Glomerular visceral epithelial cell (primary cell): ENCODE measurements at regions not wholly inside any gene's neighbourhood (a gene's known extent, or its start where the extent isn't known, plus 50 kb on each side); places are given as distances from the start of the nearest gene placed in this dataset.
"Not testable (repeated sequence)": the region's sequence is repeated elsewhere in the genome, so short reads cannot be mapped to it uniquely, and the experiment has no call there.

Experiments used
- DNase-seq: peaks from one replicate; pipeline ENCODE4 v3.0.0-alpha.2; 2016; ENCODE audit errors: extremely low spot score

DNA sequence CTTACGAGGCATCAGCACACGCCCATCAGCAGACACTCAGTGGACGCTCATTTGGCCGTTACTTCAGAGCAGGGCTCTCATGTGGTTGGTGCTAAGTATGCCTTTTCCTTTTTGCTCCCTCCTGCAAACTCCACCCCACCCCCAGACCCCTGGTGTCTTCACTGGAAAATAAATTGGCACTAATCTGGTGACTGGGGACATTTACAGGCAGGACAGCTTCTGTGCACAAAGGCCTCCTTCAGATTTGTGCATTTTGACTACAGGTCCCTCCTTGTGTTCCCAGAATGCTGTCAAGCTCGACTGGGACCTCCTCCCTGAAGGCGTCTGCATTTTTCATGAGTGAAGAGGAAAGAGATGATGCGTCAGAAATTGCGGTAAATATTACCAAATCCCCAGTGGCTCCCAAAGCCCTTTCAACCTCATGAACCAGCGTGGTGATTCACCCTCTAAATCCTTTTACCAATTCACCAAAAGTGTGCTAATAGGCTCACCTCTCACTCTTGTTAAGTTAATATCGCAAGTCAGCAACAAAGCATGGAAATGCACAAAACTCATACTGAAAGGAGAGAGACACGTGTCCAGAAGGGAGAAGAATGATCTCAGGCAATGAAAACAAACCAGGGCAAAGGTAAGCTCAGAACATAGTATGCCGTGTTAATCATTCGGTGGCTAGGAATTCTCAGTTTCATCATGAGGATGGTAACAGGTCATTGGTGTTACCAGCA lies 119.0 kb downstream of the NKX6-1 start:
- DNase-seq, result peak; percentile 90

GRCh38 chr4:84378983-84379382 lies 120.1 kb downstream of the NKX6-1 start:
- no peak for DNase-seq

- DNase-seq, result no peak
Measured at GRCh38 chr4:84378356-84378755, 120.7 kb downstream of the NKX6-1 start.

DNA sequence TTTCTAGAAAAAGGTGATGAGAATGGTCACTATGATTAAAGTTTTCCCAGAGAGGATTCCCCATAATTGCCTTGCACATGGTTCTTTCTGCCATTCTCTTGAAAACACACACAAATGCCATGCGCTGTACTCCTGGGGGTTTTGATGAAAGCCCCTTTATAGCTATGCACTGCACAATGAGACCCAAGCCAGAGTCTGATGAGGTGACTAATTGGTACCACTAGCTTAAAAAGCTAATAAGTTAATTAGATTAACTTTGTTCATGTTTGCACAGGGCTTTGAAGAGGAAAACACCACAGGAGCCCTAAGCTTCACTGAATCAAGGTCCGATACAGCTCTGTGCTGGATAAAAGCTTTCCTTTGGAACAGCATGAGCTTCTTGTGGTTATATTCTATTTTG lies 132.2 kb downstream of the NKX6-1 start:
- DNase-seq, result no peak

GRCh38 chr4:84366161-84366560 lies 132.9 kb downstream of the NKX6-1 start:
- peak; percentile 73 for DNase-seq

DNA sequence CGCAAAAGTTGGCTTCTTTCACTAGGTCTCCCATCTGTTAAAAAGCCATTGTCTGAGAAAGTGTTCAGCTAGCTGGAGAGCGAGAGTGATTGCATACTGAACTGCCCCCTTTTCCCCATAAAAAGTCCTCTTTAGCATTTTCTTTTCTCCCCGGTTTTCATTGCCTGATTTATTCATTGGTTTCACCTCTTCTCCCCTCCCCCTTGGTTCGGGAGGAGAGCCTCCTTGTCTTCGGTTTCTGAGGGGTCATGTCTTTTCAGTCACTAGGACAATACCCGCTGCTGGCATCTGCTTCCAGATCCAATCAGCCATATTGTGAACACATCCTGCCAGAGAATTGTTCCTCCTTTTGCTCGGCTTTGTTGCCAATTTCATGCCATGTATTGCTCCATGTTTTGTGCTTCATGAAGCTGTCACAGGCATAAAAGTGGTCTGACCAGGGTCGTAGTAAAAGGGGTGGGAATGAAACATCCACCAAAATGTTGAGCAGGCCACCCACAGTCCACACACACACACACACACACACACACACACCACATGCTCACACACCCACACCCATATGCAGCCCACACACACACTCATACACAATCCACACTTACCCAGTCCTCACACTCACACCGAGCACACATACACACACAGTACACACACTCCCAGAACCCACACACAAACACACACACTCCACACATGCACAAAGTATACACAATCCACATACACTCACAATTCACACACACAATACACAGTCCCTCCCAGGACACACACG lies 136.0 kb downstream of the NKX6-1 start:
- DNase-seq, result no peak

- no peak for DNase-seq
Measured at GRCh38 chr4:84342161-84342560, 156.9 kb downstream of the NKX6-1 start.

GRCh38 chr4:84341559-84341958 lies 157.5 kb downstream of the NKX6-1 start:
- DNase-seq, result no peak

- no peak for DNase-seq
Measured at GRCh38 chr4:84338367-84338766, 160.7 kb downstream of the NKX6-1 start.

DNA sequence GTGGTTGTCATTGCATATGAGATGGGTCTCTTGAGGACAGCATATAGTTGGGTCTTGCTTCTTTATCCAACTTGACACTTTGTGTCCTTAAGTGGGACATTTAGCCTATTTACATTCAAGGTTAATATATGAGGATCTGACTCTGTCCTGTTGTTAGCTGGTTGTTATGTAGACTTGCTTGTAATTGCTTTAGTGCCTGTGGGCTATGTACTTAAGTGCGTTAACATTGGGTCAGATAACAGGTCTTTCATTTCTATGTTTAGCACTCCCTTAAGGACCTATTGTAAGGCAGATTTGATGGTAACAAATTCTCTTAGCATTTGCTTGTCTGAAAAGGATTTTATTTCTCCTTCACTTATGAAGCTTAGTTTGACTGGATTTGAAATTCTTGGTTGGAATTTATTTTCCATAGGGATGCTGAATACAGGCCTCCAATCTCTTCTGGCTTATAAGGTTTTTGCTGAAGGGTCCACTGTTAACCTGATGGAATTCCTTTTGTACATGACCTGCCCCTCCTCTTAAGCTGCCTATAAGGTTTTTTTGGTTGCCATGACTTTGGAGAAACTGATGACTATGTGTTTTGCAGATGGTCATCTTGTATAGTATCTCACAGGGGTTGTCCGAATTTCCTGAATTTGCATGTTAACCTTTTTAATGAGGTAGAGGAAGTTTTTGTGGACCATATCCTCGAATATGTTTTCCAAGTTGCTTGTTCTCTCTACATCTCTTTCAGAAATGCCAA lies 162.0 kb downstream of the NKX6-1 start:
- DNase-seq, result no peak

DNA sequence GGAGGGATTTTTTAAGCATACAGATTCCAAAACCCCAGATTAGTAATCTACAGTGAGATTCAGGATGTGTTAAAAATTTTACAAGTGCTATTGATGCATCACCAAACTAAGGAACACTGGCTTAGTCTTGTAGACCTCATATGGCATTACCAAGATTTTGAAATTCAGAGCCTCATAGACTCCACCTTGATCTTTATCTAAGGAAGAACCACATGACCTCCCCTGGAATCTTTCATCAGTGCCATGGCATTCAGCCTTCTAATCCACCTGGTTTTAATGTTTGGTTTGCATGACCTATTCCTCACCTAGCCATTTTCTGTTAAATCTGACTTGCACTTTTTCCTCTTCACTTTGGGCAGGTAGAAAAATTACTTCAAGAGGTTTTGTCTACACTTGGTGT lies 171.6 kb downstream of the NKX6-1 start:
- no peak for DNase-seq

GRCh38 chr4:84325625-84326024 lies 173.5 kb downstream of the NKX6-1 start:
- no peak for DNase-seq

- no peak for DNase-seq
Measured at GRCh38 chr4:84324303-84325245, 174.5 kb downstream of the NKX6-1 start.

GRCh38 chr4:84319124-84319523 lies 180.0 kb downstream of the NKX6-1 start:
- peak; percentile 11 for DNase-seq

DNA sequence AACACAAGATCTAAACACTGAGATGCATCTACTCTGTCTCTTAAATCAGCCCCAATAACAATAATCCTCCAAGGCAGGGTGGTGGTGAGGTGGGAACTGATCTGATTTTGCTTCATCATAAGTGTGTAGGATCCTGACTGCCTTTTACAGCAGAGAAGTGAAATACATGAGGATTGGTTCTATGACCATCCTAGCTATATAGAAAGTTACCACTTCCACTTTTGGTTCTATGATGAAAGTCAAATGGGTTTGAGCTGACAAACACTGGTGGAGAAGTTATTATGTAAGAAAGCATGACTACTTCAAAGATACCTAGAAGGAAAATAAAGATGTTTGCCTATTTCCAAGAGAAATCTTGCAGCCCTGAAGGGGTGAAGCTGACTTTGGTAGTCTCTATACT lies 181.6 kb downstream of the NKX6-1 start:
- DNase-seq, result no peak

GRCh38 chr4:84312426-84313012 lies 186.6 kb downstream of the NKX6-1 start:
- DNase-seq, result no peak

GRCh38 chr4:84309191-84309590 lies 189.9 kb downstream of the NKX6-1 start:
- no peak for DNase-seq

DNA sequence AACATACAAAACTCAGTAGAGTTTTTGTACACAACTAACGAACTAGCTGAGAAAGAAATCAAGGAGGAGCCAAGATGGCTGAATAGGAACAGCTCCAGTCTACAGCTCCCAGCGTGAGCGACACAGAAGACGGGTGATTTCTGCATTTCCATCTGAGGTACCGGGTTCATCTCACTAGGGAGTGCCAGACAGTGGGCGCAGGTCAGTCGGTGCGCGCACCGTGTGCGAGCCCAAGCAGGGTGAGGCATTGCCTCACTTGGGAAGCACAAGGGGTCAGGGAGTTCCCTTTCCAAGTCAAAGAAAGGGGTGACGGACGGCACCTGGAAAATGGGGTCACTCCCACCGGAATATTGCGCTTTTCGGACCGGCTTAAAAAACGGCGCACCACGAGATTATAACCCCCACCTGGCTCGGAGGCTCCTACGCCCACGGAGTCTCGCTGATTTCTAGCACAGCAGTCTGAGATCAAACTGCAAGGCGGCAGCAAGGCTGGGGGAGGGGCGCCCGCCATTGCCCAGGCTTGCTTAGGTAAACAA lies 200.3 kb downstream of the NKX6-1 start:
- not testable (repeated sequence) for DNase-seq

- DNase-seq, result no peak
Measured at GRCh38 chr4:84298023-84298718, 200.9 kb downstream of the NKX6-1 start.

GRCh38 chr4:84291969-84292368 lies 207.1 kb downstream of the NKX6-1 start:
- no peak for DNase-seq
